ENCODE measurements at regions not wholly inside any gene's neighbourhood (a gene's known extent, or its start where the extent isn't known, plus 50 kb on each side); places are given as distances from the start of the nearest gene placed in this dataset.

DNA sequence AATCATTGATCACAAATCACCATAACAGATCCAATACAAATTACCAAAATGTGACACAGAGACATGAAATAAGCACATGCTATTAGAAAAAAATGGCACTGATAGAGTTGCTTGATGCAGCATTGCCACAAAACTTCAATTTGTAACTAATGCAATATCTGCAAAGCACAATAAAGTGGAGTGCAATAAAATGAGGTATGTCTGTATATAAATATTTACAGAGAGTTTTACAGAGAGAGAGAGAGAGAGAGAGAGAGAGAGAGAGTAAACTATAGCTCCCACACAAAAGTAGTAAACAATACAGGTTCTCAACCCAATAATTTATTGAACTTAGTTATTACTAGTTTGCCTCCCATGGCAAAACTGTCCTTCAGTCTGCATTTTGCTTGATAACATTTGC is 1807.0 kb downstream of the SUCLG1 start:
- Histone ChIP-seq H4K20me1 (ENCODE audit: control insufficient read depth, extremely low read depth, insufficient read depth, low read length) (no peaks in the 10 kb centered on the region), H3K79me2 (ENCODE audit: control insufficient read depth, insufficient read depth, low read length) (no peaks in the 10 kb centered on the region), H3K27ac (ENCODE audit: insufficient read depth, low read length) (no peak overlapping the region), H3K9me3 (ENCODE audit: control insufficient read depth, insufficient read depth, low read depth, low read length) (no peaks in the 10 kb centered on the region), H3K9ac (ENCODE audit: insufficient read depth, low read length) (no peak overlapping the region), H3K27me3 (ENCODE audit: control insufficient read depth, insufficient read depth, low read length) (no peaks in the 10 kb centered on the region), H2AFZ (ENCODE audit: low read length) (no peak overlapping the region), H3K4me2 (ENCODE audit: extremely low read depth, insufficient read depth, low read length) (no peak overlapping the region), H3K4me1 (ENCODE audit: control insufficient read depth, extremely low read depth, insufficient read depth, low read length) (no peaks in the 10 kb centered on the region), H3K4me3 (replicated peaks in 1 of 4; ENCODE audit: control extremely low read depth in 1 of 4, insufficient read depth in 1 of 4, low read depth in 3 of 4, low read length in 4 of 4) (no peak overlapping the region), H3K36me3 (ENCODE audit: control insufficient read depth, insufficient read depth, low read length) (no peaks in the 10 kb centered on the region)
- TF ChIP-seq EZH2 (IDR thresholded peaks at IDR 0.05; ENCODE audit: low read length, missing control alignments) = no peak
- TF ChIP-seq, protein P1, sequence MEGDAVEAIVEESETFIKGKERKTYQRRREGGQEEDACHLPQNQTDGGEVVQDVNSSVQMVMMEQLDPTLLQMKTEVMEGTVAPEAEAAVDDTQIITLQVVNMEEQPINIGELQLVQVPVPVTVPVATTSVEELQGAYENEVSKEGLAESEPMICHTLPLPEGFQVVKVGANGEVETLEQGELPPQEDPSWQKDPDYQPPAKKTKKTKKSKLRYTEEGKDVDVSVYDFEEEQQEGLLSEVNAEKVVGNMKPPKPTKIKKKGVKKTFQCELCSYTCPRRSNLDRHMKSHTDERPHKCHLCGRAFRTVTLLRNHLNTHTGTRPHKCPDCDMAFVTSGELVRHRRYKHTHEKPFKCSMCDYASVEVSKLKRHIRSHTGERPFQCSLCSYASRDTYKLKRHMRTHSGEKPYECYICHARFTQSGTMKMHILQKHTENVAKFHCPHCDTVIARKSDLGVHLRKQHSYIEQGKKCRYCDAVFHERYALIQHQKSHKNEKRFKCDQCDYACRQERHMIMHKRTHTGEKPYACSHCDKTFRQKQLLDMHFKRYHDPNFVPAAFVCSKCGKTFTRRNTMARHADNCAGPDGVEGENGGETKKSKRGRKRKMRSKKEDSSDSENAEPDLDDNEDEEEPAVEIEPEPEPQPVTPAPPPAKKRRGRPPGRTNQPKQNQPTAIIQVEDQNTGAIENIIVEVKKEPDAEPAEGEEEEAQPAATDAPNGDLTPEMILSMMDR (conservative IDR thresholded peaks at IDR 0.05 in 1 of 2, IDR thresholded peaks at IDR 0.05 in 1 of 2; ENCODE audit: low read depth in 1 of 2, low read length in 2 of 2) = no peak
- DNase-seq (ENCODE audit: low read depth in 2 of 2) = no peak

DNA sequence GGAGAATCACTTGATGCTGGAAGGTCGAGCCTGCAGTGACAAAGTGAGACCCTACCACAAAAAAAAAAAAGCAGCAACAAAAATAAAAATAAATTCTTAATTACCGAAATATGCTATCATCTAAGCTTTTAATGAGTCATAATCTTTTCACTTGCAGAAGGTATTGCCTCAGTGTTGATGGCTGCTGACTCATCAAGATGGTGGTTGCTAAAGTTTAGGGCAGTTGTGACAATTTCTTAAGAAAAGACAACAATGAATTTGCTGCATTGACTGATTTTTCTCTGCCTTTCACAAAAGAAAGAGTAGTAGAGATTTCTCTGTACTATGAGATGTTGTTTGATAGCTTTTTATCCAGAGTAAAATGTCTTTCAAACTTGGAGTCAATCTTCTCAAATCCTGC is 1809.0 kb downstream of the SUCLG1 start:
- H3K27ac ChIP-seq (ENCODE audit: insufficient read depth, low read length) = no peak overlapping the region
- H3K36me3 ChIP-seq (ENCODE audit: control insufficient read depth, insufficient read depth, low read length) = no peaks in the 10 kb centered on the region
- no peak overlapping the region for H2AFZ ChIP-seq (ENCODE audit: low read length)
- no peaks in the 10 kb centered on the region for H3K4me1 ChIP-seq (ENCODE audit: control insufficient read depth, extremely low read depth, insufficient read depth, low read length)
- H3K79me2 ChIP-seq (ENCODE audit: control insufficient read depth, insufficient read depth, low read length) = no peaks in the 10 kb centered on the region
- H3K9me3 ChIP-seq (ENCODE audit: control insufficient read depth, insufficient read depth, low read depth, low read length) = no peaks in the 10 kb centered on the region
- H4K20me1 ChIP-seq (ENCODE audit: control insufficient read depth, extremely low read depth, insufficient read depth, low read length) = no peaks in the 10 kb centered on the region
- no peak overlapping the region for H3K4me3 ChIP-seq (replicated peaks in 1 of 4; ENCODE audit: control extremely low read depth in 1 of 4, insufficient read depth in 1 of 4, low read depth in 3 of 4, low read length in 4 of 4)
- no peak overlapping the region for H3K4me2 ChIP-seq (ENCODE audit: extremely low read depth, insufficient read depth, low read length)
- no peak for TF ChIP-seq EZH2 (IDR thresholded peaks at IDR 0.05; ENCODE audit: low read length, missing control alignments)
- TF ChIP-seq, protein P1 (conservative IDR thresholded peaks at IDR 0.05 in 1 of 2, IDR thresholded peaks at IDR 0.05 in 1 of 2; ENCODE audit: low read depth in 1 of 2, low read length in 2 of 2) = no peak
- no peak overlapping the region for H3K9ac ChIP-seq (ENCODE audit: insufficient read depth, low read length)
- DNase-seq (ENCODE audit: low read depth in 2 of 2) = peak in 1 of 2 donors; percentile 33
- H3K27me3 ChIP-seq (ENCODE audit: control insufficient read depth, insufficient read depth, low read length) = no peaks in the 10 kb centered on the region

DNA sequence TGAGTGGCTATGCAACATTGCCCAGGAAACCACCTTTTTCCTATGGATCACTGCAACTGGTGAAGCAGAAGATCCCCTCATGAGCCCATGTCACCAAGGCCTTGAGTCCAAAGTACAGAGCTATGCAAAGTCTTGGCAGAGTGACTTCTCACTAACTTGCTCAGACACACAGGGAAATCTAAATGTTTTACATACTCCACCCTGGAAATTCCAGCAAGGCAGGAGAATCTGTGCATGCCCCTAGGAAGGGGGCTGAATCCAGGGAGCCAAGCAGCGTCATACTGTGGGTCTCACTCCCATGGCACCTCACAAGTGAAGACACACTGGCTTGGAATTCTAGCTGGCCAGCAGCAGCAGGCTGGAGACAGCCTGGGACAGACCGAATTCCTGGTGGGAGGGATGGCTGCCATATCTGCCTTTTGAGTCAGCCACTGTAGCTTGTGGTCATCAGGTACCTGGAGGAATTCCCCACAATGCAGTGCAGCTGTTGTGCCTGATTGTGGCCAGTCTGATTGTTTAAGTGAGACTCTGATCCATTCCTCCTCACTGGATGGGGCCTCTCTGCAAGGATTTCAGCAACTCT is 1817.4 kb downstream of the SUCLG1 start:
- no peak overlapping the region for H2AFZ ChIP-seq (ENCODE audit: low read length)
- TF ChIP-seq, protein P1 (conservative IDR thresholded peaks at IDR 0.05 in 1 of 2, IDR thresholded peaks at IDR 0.05 in 1 of 2; ENCODE audit: low read depth in 1 of 2, low read length in 2 of 2) = no peak
- TF ChIP-seq EZH2 (IDR thresholded peaks at IDR 0.05; ENCODE audit: low read length, missing control alignments) = no peak
- H3K36me3 ChIP-seq (ENCODE audit: control insufficient read depth, insufficient read depth, low read length) = no peaks in the 10 kb centered on the region
- H4K20me1 ChIP-seq (ENCODE audit: control insufficient read depth, extremely low read depth, insufficient read depth, low read length) = no peaks in the 10 kb centered on the region
- H3K9me3 ChIP-seq (ENCODE audit: control insufficient read depth, insufficient read depth, low read depth, low read length) = no peaks in the 10 kb centered on the region
- peak in 1 of 2 donors; percentile 18 for DNase-seq (ENCODE audit: low read depth in 2 of 2)
- no peak overlapping the region for H3K4me2 ChIP-seq (ENCODE audit: extremely low read depth, insufficient read depth, low read length)
- no peaks in the 10 kb centered on the region for H3K4me1 ChIP-seq (ENCODE audit: control insufficient read depth, extremely low read depth, insufficient read depth, low read length)
- H3K9ac ChIP-seq (ENCODE audit: insufficient read depth, low read length) = no peak overlapping the region
- no peaks in the 10 kb centered on the region for H3K27me3 ChIP-seq (ENCODE audit: control insufficient read depth, insufficient read depth, low read length)
- no peak overlapping the region for H3K27ac ChIP-seq (ENCODE audit: insufficient read depth, low read length)
- H3K79me2 ChIP-seq (ENCODE audit: control insufficient read depth, insufficient read depth, low read length) = no peaks in the 10 kb centered on the region
- H3K4me3 ChIP-seq (replicated peaks in 1 of 4; ENCODE audit: control extremely low read depth in 1 of 4, insufficient read depth in 1 of 4, low read depth in 3 of 4, low read length in 4 of 4) = no peak overlapping the region

Data from fibroblast of lung (primary cell).